Adrenal gland (tissue), 5 donors: ENCODE measurements at regions not wholly inside any gene's neighbourhood (a gene's known extent, or its start where the extent isn't known, plus 50 kb on each side); places are given as distances from the start of the nearest gene placed in this dataset.

ENCODE experiments used
- CTCF ChIP-seq, 6 experiments: fragments of 450-650 bp in 4 of 6; fragments of 200-600 bp in 2 of 6; sonication (generic) in 1 of 6; IDR thresholded peaks; 1 replicate in 5 of 6; 2 replicates in 1 of 6; pipeline versions ENCODE4 v1.5.1 to v1.8.0; 2016 to 2021; ENCODE audit warnings: antibody characterized with exemption in 6 of 6, mild to moderate bottlenecking in 2 of 6, moderate library complexity in 1 of 6
- POLR2A ChIP-seq, 2 donors: fragments of 450-650 bp; IDR thresholded peaks; one replicate each; pipeline ENCODE4 v1.6.1; 2017; ENCODE audit warnings: antibody characterized with exemption in 2 of 2, mild to moderate bottlenecking in 2 of 2, moderate library complexity in 1 of 2
- donor health status: DM: no; HTN: no; CAD: no.

DNA sequence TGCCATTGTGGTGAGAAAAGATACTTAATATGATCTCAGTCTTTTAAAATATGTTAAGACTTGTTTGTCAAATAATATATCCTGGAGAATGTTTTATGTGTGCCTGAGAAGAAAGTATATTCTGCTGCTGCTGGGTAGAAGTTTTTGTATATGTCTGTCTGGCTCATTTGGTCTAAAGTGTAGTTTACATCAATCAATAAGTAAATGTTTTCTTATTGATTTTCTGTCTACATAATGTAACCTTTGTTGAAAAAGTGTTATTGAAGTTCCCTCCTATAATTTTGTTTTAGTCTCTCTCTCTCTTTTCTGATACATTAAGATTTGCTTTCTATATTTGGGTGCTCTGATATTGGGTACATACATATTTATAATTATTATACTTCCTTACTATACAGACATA lies 201.2 kb downstream of the THBS2 start:
- no peak for TF ChIP-seq CTCF (IDR thresholded peaks at IDR 0.05)
- no peak for TF ChIP-seq POLR2A (IDR thresholded peaks at IDR 0.05)
